GM23338 (cell line): ENCODE measurements at regions not wholly inside any gene's neighbourhood (a gene's known extent, or its start where the extent isn't known, plus 50 kb on each side); places are given as distances from the start of the nearest gene placed in this dataset.

Source experiments
- ATAC-seq: fragments of 200-7000 bp; cut with Tn5 transposase; 3 replicates; pipeline ENCODE4 v1.9.1; 2020
- DNase-seq: peaks from one replicate; pipeline ENCODE4 v3.0.0-alpha.2; 2015; ENCODE audit warnings: low spot score
- H2AFZ ChIP-seq: fragments of 200-600 bp; sonication (generic); 2 replicates; pipeline ENCODE4 v1.8.0; 2016; ENCODE audit warnings: antibody characterized with exemption, mild to moderate bottlenecking, moderate library complexity
- H3F3A ChIP-seq: fragments of 200-600 bp; sonication (generic); replicated peaks from 2 replicates; pipeline ENCODE4 v1.8.0; 2017; ENCODE audit warnings: antibody characterized with exemption, mixed run types, low read depth
- H3K27ac ChIP-seq: fragments of 200-600 bp; sonication (generic); 2 replicates; pipeline ENCODE4 v1.6.1; 2016; ENCODE audit warnings: low read depth
- H3K27me3 ChIP-seq: fragments of 200-600 bp; sonication (generic); 2 replicates; pipeline ENCODE4 v1.8.0; 2016; ENCODE audit warnings: mild to moderate bottlenecking, mixed run types, moderate library complexity; ENCODE audit not compliant: insufficient read depth
- H3K36me3 ChIP-seq: fragments of 200-600 bp; sonication (generic); 2 replicates; pipeline ENCODE4 v1.8.0; 2016; ENCODE audit warnings: mild to moderate bottlenecking; ENCODE audit not compliant: insufficient read depth
- H3K4me1 ChIP-seq: fragments of 200-600 bp; sonication (generic); 2 replicates; pipeline ENCODE4 v1.8.0; 2016; ENCODE audit warnings: mild to moderate bottlenecking, moderate library complexity; ENCODE audit not compliant: insufficient read depth
- H3K4me2 ChIP-seq: fragments of 200-600 bp; sonication (generic); 2 replicates; pipeline ENCODE4 v1.7.1; 2017; ENCODE audit warnings: mixed run types
- H3K4me3 ChIP-seq: fragments of 200-600 bp; sonication (generic); 2 replicates; pipeline ENCODE4 v1.6.1; 2016; ENCODE audit warnings: mixed run types
- H3K79me2 ChIP-seq: fragments of 200-600 bp; sonication (generic); replicated peaks from 2 replicates; pipeline ENCODE4 v1.8.0; 2017; ENCODE audit warnings: mild to moderate bottlenecking; ENCODE audit not compliant: insufficient read depth
- H3K9me2 ChIP-seq: fragments of 200-600 bp; sonication (generic); 2 replicates; pipeline ENCODE4 v1.8.0; 2017; ENCODE audit not compliant: insufficient read depth
- H4K20me1 ChIP-seq: fragments of 200-600 bp; sonication (generic); replicated peaks from 2 replicates; pipeline ENCODE4 v1.8.0; 2017; ENCODE audit warnings: mild to moderate bottlenecking; ENCODE audit not compliant: insufficient read depth
- H3K27ac Mint-ChIP-seq: 2 replicates; pipeline ENCODE4 v1.8.0; 2020; ENCODE audit warnings: inconsistent platforms, mild to moderate bottlenecking, moderate library complexity, mixed read lengths
- H3K27me3 Mint-ChIP-seq: 3 replicates; pipeline ENCODE4 v1.8.0; 2022; ENCODE audit warnings: low read depth, mild to moderate bottlenecking, moderate library complexity, mixed read lengths, inconsistent platforms; ENCODE audit not compliant: insufficient read depth, poor library complexity
- H3K36me3 Mint-ChIP-seq: 3 replicates; pipeline ENCODE4 v1.8.0; 2021; ENCODE audit warnings: low read depth, mild to moderate bottlenecking, inconsistent platforms, moderate library complexity, mixed read lengths
- H3K4me1 Mint-ChIP-seq: 3 replicates; pipeline ENCODE4 v1.8.0; 2020; ENCODE audit warnings: mild to moderate bottlenecking, inconsistent platforms, mixed read lengths
- H3K4me3 Mint-ChIP-seq: 3 replicates; pipeline ENCODE4 v1.8.0; 2021; ENCODE audit warnings: moderate library complexity, mild to moderate bottlenecking, inconsistent platforms, mixed read lengths
- H3K9me3 Mint-ChIP-seq: 3 replicates; pipeline ENCODE4 v1.8.0; 2020; ENCODE audit warnings: moderate library complexity, mild to moderate bottlenecking, inconsistent platforms, mixed read lengths
- CREB1 ChIP-seq: fragments of 250-450 bp; sonication (Bioruptor Pico); IDR thresholded peaks from 2 replicates; pipeline ENCODE4 v1.5.0; 2020; ENCODE audit warnings: low read depth, mild to moderate bottlenecking, moderate library complexity
- CTCF ChIP-seq, 2 experiments: fragments of 200-600 bp in 1 of 2; sonication (generic) in 1 of 2; conservative IDR thresholded peaks; 2 replicates each; pipeline versions ENCODE4 v1.5.1 to v1.6.1; 2016 to 2017; ENCODE audit warnings: antibody characterized with exemption in 2 of 2, low read depth in 2 of 2, mild to moderate bottlenecking in 2 of 2, moderate library complexity in 1 of 2
- ETS1 ChIP-seq: IDR thresholded peaks from 2 replicates; pipeline ENCODE4 v1.6.1; 2016; ENCODE audit warnings: antibody characterized with exemption
- EZH2 ChIP-seq: fragments of 200-600 bp; sonication (generic); IDR thresholded peaks from one replicate; pipeline ENCODE4 v1.8.0; 2017; ENCODE audit warnings: antibody characterized with exemption, mild to moderate bottlenecking, low read depth; ENCODE audit not compliant: unreplicated experiment
- EZH2phosphoT487 ChIP-seq: fragments of 200-600 bp; sonication (generic); IDR thresholded peaks from one replicate; pipeline ENCODE4 v1.8.1; 2018; ENCODE audit warnings: antibody characterized with exemption; ENCODE audit not compliant: unreplicated experiment
- JUNB ChIP-seq: IDR thresholded peaks from one replicate; pipeline ENCODE4 v1.6.1; 2016; ENCODE audit warnings: antibody characterized with exemption; ENCODE audit not compliant: unreplicated experiment
- NANOG ChIP-seq: IDR thresholded peaks from 2 replicates; pipeline ENCODE4 v1.6.1; 2016; ENCODE audit warnings: antibody characterized with exemption, borderline replicate concordance
- POLR2AphosphoS5 ChIP-seq: IDR thresholded peaks from 2 replicates; pipeline ENCODE4 v1.6.1; 2016; ENCODE audit warnings: antibody characterized with exemption, low read depth
- REST ChIP-seq: IDR thresholded peaks from one replicate; pipeline ENCODE4 v1.6.1; 2018; ENCODE audit warnings: antibody characterized with exemption; ENCODE audit not compliant: unreplicated experiment
- STAT1 ChIP-seq: IDR thresholded peaks from one replicate; pipeline ENCODE4 v1.6.1; 2016; ENCODE audit warnings: antibody characterized with exemption; ENCODE audit not compliant: unreplicated experiment
- ZNF114 ChIP-seq: fragments of 250-450 bp; sonication (Bioruptor Pico); IDR thresholded peaks from 2 replicates; pipeline ENCODE4 v1.5.0; 2020; ENCODE audit warnings: mild to moderate bottlenecking, moderate library complexity
- ZNF331 ChIP-seq: fragments of 250-450 bp; sonication (Bioruptor Pico); IDR thresholded peaks from 2 replicates; pipeline ENCODE4 v1.5.0; 2020; ENCODE audit warnings: low read depth, mild to moderate bottlenecking, moderate library complexity
- ZNF462 ChIP-seq: fragments of 250-450 bp; sonication (Bioruptor Pico); IDR thresholded peaks from 2 replicates; pipeline ENCODE4 v1.5.0; 2020; ENCODE audit warnings: mild to moderate bottlenecking, moderate library complexity

GRCh38 chr3:23646184-23646920 is 159.4 kb upstream of the UBE2E1 start:
- ATAC-seq = peak; percentile 27
- Histone ChIP-seq H3F3A (0 out of 2 replicates have a peak, but pooled peaks cover 4% of the 10 kb centered on the region), H3K27me3 (no peaks in the 10 kb centered on the region), H3K36me3 (no peaks in the 10 kb centered on the region), H3K9me2 (peaks cover 26% of the 10 kb centered on the region), H3K79me2 (no peaks in the 10 kb centered on the region), H3K4me1 (peaks cover 54% of the 10 kb centered on the region), H3K27ac (no peak overlapping the region), H3K4me2 (peak overlapping the region; percentile 10), H4K20me1 (no peaks in the 10 kb centered on the region), H2AFZ (peak overlapping the region; percentile 83), H3K4me3 (no peak overlapping the region)
- peaks cover 5% of the 10 kb centered on the region for H3K9me3 Mint-ChIP-seq
- peaks cover 55% of the 10 kb centered on the region for H3K4me1 Mint-ChIP-seq
- no peak for DNase-seq
- no peak overlapping the region for H3K4me3 Mint-ChIP-seq
- peaks cover 6% of the 10 kb centered on the region for H3K27me3 Mint-ChIP-seq
- H3K36me3 Mint-ChIP-seq = peaks cover 10% of the 10 kb centered on the region; the same call in 2 of the 3 replicates
- peak overlapping the region; percentile 39; the same call in 1 of the 2 replicates for H3K27ac Mint-ChIP-seq
- no peak for TF ChIP-seq ZNF331 (CRISPR knock-in tag)
- no peak for TF ChIP-seq ZNF114 (CRISPR knock-in tag)
- no peak for TF ChIP-seq NANOG
- TF ChIP-seq JUNB = no peak
- TF ChIP-seq CTCF (conservative IDR thresholded peaks at IDR 0.05; ENCODE audit: low read depth in 2 of 2) = no peak
- no peak for TF ChIP-seq CREB1 (CRISPR knock-in tag)
- no peak for TF ChIP-seq STAT1
- no peak for TF ChIP-seq ZNF462 (CRISPR knock-in tag)
- TF ChIP-seq REST = no peak
- no peak for TF ChIP-seq POLR2AphosphoS5
- TF ChIP-seq EZH2 = no peak
- TF ChIP-seq EZH2phosphoT487 = no peak
- no peak for TF ChIP-seq ETS1
